SKM-1 (cell line): ENCODE measurements at regions not wholly inside any gene's neighbourhood (a gene's known extent, or its start where the extent isn't known, plus 50 kb on each side); places are given as distances from the start of the nearest gene placed in this dataset.

Experiments used
- DNase-seq: peaks from one replicate; lab custom pipeline; 2025; ENCODE audit not compliant: unreplicated experiment; lab: John Stamatoyannopoulos, UW

- DNase-seq: no peak
Observed at GRCh38 chr4:181650033-181650825, 593.0 kb upstream of the TENM3 start.

- DNase-seq: no peak
Observed at GRCh38 chr4:181656748-181657147, 586.5 kb upstream of the TENM3 start.

- DNase-seq: no peak
Observed at GRCh38 chr4:181659202-181659601, 584.0 kb upstream of the TENM3 start.

- no peak for DNase-seq
Observed at GRCh38 chr4:181659876-181660275, 583.3 kb upstream of the TENM3 start.

GRCh38 chr4:181661090-181661489 lies 582.1 kb upstream of the TENM3 start:
- DNase-seq: no peak

GRCh38 chr4:181661923-181662322 lies 581.3 kb upstream of the TENM3 start:
- DNase-seq: no peak

GRCh38 chr4:181662383-181662782 lies 580.8 kb upstream of the TENM3 start:
- DNase-seq: no peak

GRCh38 chr4:181670506-181670905 lies 572.7 kb upstream of the TENM3 start:
- DNase-seq: no peak

- no peak for DNase-seq
Observed at GRCh38 chr4:181671672-181672071, 571.5 kb upstream of the TENM3 start.

- DNase-seq: no peak
Observed at GRCh38 chr4:181672751-181673150, 570.5 kb upstream of the TENM3 start.

GRCh38 chr4:181674315-181674875 lies 568.8 kb upstream of the TENM3 start:
- DNase-seq: no peak

- DNase-seq: no peak
Observed at GRCh38 chr4:181676546-181676945, 566.7 kb upstream of the TENM3 start.

- DNase-seq: no peak
Observed at GRCh38 chr4:181677201-181677600, 566.0 kb upstream of the TENM3 start.

GRCh38 chr4:181677621-181678020 lies 565.6 kb upstream of the TENM3 start:
- no peak for DNase-seq

GRCh38 chr4:181679754-181680153 lies 563.4 kb upstream of the TENM3 start:
- no peak for DNase-seq

GRCh38 chr4:181682367-181683047 lies 560.7 kb upstream of the TENM3 start:
- DNase-seq: no peak

GRCh38 chr4:181684310-181684709 lies 558.9 kb upstream of the TENM3 start:
- DNase-seq: no peak

- no peak for DNase-seq
Observed at GRCh38 chr4:181685461-181685860, 557.7 kb upstream of the TENM3 start.

- no peak for DNase-seq
Observed at GRCh38 chr4:181685911-181686310, 557.3 kb upstream of the TENM3 start.

- no peak for DNase-seq
Observed at GRCh38 chr4:181687116-181687515, 556.1 kb upstream of the TENM3 start.

- DNase-seq: no peak
Observed at GRCh38 chr4:181688432-181688831, 554.8 kb upstream of the TENM3 start.

- no peak for DNase-seq
Observed at GRCh38 chr4:181688872-181689271, 554.3 kb upstream of the TENM3 start.
